OCI-LY1 (cell line): ENCODE measurements at regions not wholly inside any gene's neighbourhood (a gene's known extent, or its start where the extent isn't known, plus 50 kb on each side); places are given as distances from the start of the nearest gene placed in this dataset.

Experiments used
- H2AFZ ChIP-seq: fragments of 200-600 bp; sonication (generic), shearing (Covaris generic); 2 replicates; pipeline ENCODE4 v1.6.0; 2014; ENCODE audit warnings: antibody characterized with exemption, mild to moderate bottlenecking, low read length
- H3F3A ChIP-seq: fragments of 200-600 bp; sonication (generic), shearing (Covaris generic); 2 replicates; pipeline ENCODE4 v1.6.0; 2014; ENCODE audit warnings: mild to moderate bottlenecking, antibody characterized with exemption, low read length, moderate library complexity; ENCODE audit not compliant: insufficient read depth
- H3K27ac ChIP-seq: fragments of 200-600 bp; sonication (generic); 2 replicates; pipeline ENCODE4 v1.5.1; 2014; ENCODE audit warnings: low read length, mixed run types, mild to moderate bottlenecking, low read depth; ENCODE audit not compliant: poor library complexity, severe bottlenecking
- H3K27me3 ChIP-seq: fragments of 200-600 bp; sonication (generic); 2 replicates; pipeline ENCODE4 v1.6.0; 2014; ENCODE audit warnings: antibody characterized with exemption, mild to moderate bottlenecking, low read length, moderate library complexity; ENCODE audit not compliant: insufficient read depth
- H3K36me3 ChIP-seq: fragments of 200-600 bp; sonication (generic); 2 replicates; pipeline ENCODE4 v1.6.1; 2014; ENCODE audit warnings: mild to moderate bottlenecking, antibody characterized with exemption, low read length, moderate library complexity, mixed read lengths; ENCODE audit not compliant: insufficient read depth
- H3K4me1 ChIP-seq: fragments of 200-600 bp; sonication (generic); 2 replicates; pipeline ENCODE4 v1.5.1; 2014; ENCODE audit warnings: mild to moderate bottlenecking, low read length, moderate library complexity; ENCODE audit not compliant: insufficient read depth, severe bottlenecking
- H3K4me2 ChIP-seq: fragments of 200-600 bp; sonication (generic), shearing (Covaris generic); 2 replicates; pipeline ENCODE4 v1.6.1; 2014; ENCODE audit warnings: low read length
- H3K4me3 ChIP-seq: fragments of 200-600 bp; sonication (generic); 2 replicates; pipeline ENCODE4 v1.5.1; 2014; ENCODE audit warnings: low read length, low read depth, mild to moderate bottlenecking, mixed read lengths; ENCODE audit not compliant: poor library complexity, severe bottlenecking
- H3K79me2 ChIP-seq: fragments of 200-600 bp; shearing (Covaris generic); 2 replicates; pipeline ENCODE4 v1.6.1; 2016; ENCODE audit warnings: mixed run types, low read length, mixed read lengths; ENCODE audit not compliant: insufficient read depth
- H3K9ac ChIP-seq: fragments of 200-600 bp; sonication (generic), shearing (Covaris generic); 2 replicates; pipeline ENCODE4 v1.6.1; 2014; ENCODE audit warnings: mild to moderate bottlenecking, low read length, mixed read lengths
- H3K9me2 ChIP-seq: fragments of 200-600 bp; sonication (generic), shearing (Covaris generic); 2 replicates; pipeline ENCODE4 v1.6.1; 2014; ENCODE audit warnings: low read depth, mild to moderate bottlenecking, low read length, mixed read lengths
- H3K9me3 ChIP-seq: fragments of 200-600 bp; shearing (Covaris generic); 2 replicates; pipeline ENCODE4 v1.6.1; 2014; ENCODE audit warnings: low read length, mixed read lengths
- H4K20me1 ChIP-seq: fragments of 200-600 bp; sonication (generic), shearing (Covaris generic); 2 replicates; pipeline ENCODE4 v1.6.0; 2016; ENCODE audit warnings: mild to moderate bottlenecking, low read length; ENCODE audit not compliant: insufficient read depth
- CTCF ChIP-seq: fragments of 200-600 bp; sonication (generic), shearing (Covaris generic); IDR thresholded peaks from 2 replicates; pipeline ENCODE4 v1.5.1; 2017; ENCODE audit warnings: mild to moderate bottlenecking, antibody characterized with exemption, low read length, moderate library complexity, mixed read lengths
- EZH2 ChIP-seq: fragments of 200-600 bp; sonication (generic), shearing (Covaris generic); IDR thresholded peaks from 2 replicates; pipeline ENCODE4 v1.8.0; 2017; ENCODE audit warnings: borderline replicate concordance, mixed run types, mild to moderate bottlenecking, antibody characterized with exemption, low read length, moderate library complexity, mixed read lengths

- Histone ChIP-seq H3K4me1 (no peaks in the 10 kb centered on the region), H3K9me2 (no peaks in the 10 kb centered on the region), H3F3A (no peaks in the 10 kb centered on the region), H3K9me3 (no peaks in the 10 kb centered on the region), H3K4me3 (no peak overlapping the region), H3K4me2 (no peak overlapping the region), H4K20me1 (no peaks in the 10 kb centered on the region), H3K79me2 (no peaks in the 10 kb centered on the region), H3K9ac (no peak overlapping the region), H3K27me3 (no peaks in the 10 kb centered on the region), H3K36me3 (no peaks in the 10 kb centered on the region), H2AFZ (no peak overlapping the region), H3K27ac (no peak overlapping the region)
- no peak for TF ChIP-seq CTCF
Measured at GRCh38 chr2:66030553-66030952, 404.4 kb upstream of the MEIS1 start.

- no peak overlapping the region for H3K9ac ChIP-seq
- H3K79me2 ChIP-seq, result no peaks in the 10 kb centered on the region
- TF ChIP-seq EZH2 (no peak), CTCF (no peak)
- H3K9me3 ChIP-seq, result no peaks in the 10 kb centered on the region
- H3K27me3 ChIP-seq, result no peaks in the 10 kb centered on the region
- H3K4me1 ChIP-seq, result no peaks in the 10 kb centered on the region
- H3F3A ChIP-seq, result no peaks in the 10 kb centered on the region
- H3K9me2 ChIP-seq, result no peaks in the 10 kb centered on the region
- no peak overlapping the region for H3K4me3 ChIP-seq
- H2AFZ ChIP-seq, result no peak overlapping the region
- H3K27ac ChIP-seq, result no peak overlapping the region
- no peaks in the 10 kb centered on the region for H3K36me3 ChIP-seq
- no peaks in the 10 kb centered on the region for H4K20me1 ChIP-seq
- H3K4me2 ChIP-seq, result no peak overlapping the region
Measured at GRCh38 chr2:66024391-66024790, 410.5 kb upstream of the MEIS1 start.

GRCh38 chr2:66021296-66021695 is 413.6 kb upstream of the MEIS1 start:
- H2AFZ ChIP-seq, result no peak overlapping the region
- no peaks in the 10 kb centered on the region for H3K36me3 ChIP-seq
- H3K27me3 ChIP-seq, result no peaks in the 10 kb centered on the region
- no peak overlapping the region for H3K27ac ChIP-seq
- no peak overlapping the region for H3K9ac ChIP-seq
- no peak overlapping the region for H3K4me2 ChIP-seq
- no peaks in the 10 kb centered on the region for H3F3A ChIP-seq
- no peaks in the 10 kb centered on the region for H4K20me1 ChIP-seq
- H3K4me1 ChIP-seq, result no peaks in the 10 kb centered on the region
- H3K4me3 ChIP-seq, result no peak overlapping the region
- H3K9me2 ChIP-seq, result no peaks in the 10 kb centered on the region
- H3K79me2 ChIP-seq, result no peaks in the 10 kb centered on the region
- TF ChIP-seq EZH2 (no peak), CTCF (no peak)
- no peaks in the 10 kb centered on the region for H3K9me3 ChIP-seq
